NCI-H748 (cell line): ENCODE measurements at regions not wholly inside any gene's neighbourhood (a gene's known extent, or its start where the extent isn't known, plus 50 kb on each side); places are given as distances from the start of the nearest gene placed in this dataset.

ENCODE experiments used
- DNase-seq: peaks from one replicate; lab custom pipeline; 2025; ENCODE audit not compliant: unreplicated experiment; lab: John Stamatoyannopoulos, UW

DNA sequence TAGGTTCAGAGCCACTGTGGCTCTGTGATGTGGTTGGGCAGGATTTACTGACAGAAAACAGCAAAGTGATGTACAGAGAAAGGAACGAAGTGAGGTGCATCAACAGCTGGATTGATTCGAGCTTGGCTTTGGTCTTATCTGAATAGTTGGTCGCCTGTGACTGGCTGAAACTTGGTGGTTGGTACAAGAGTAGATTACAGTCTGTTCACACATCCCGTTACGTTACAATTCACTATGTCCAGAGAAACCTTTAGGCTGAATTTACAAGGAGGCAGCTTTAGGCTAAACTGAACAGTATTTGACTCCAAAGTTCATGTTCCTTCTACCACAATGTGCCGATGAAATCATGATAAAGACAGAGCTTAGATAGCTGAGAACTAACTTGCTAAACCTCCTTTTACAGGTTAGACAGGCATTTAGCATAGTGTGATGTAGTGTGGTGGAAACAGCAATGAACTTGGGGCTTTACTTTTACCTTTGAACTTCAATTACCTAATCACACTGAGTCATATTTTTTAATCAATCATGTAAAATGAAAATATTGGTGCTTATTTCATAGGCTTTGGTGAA lies 210.2 kb upstream of the PUM3 start:
- no peak for DNase-seq

DNA sequence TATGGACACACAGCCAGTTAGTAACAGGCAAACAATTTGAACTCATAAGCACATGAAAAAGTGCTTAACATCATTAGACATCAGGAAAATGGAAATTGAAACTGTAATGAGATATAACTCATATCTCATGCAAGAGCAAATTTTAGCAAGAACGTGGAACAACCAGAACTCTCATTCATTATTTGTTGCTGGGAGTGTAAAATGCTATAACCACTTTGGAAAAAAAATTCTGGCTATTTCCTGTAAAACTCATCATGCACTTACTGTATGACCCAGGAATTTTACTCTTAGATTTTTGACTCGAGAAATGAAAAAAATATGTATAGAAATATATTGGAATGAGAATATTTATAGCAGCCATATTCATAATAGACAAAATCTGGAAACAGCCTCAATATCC lies 205.7 kb upstream of the PUM3 start:
- no peak for DNase-seq

DNA sequence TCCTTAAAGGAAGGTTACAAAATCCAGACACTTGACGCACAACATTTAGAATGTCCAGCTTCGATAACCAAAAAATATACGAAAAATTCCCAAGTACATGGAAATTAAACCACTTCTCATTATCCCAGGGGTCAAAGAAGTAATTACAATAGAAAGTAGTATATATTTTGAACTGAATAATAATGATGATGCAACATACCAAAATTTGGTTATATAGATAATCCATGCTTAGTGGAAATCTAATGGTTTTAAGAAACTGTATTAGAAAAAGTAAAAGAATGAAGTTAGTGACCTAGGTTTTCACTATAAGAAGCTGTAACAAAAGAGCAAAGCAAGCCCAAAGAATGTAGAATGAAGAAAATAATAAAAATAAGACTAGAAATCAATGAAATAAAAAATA lies 204.0 kb upstream of the PUM3 start:
- DNase-seq: no peak

DNA sequence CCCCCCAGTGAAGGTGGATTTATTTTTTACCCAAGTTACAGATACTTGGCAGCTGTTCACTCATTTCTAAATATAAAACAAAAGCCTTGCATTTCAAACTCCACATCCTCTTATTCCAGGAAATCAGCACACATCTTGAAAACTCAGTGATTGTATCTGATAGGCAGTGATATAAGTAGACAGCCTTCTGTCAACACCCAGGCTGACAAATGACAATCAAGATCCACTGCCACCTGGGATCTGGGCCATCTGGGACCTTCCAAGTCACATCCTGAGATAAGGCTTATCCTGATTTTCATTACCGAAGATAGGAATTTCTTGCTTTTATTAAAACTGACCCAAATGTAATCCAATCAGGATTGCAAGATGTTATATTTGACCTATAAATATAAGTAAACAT lies 201.3 kb upstream of the PUM3 start:
- no peak for DNase-seq

DNA sequence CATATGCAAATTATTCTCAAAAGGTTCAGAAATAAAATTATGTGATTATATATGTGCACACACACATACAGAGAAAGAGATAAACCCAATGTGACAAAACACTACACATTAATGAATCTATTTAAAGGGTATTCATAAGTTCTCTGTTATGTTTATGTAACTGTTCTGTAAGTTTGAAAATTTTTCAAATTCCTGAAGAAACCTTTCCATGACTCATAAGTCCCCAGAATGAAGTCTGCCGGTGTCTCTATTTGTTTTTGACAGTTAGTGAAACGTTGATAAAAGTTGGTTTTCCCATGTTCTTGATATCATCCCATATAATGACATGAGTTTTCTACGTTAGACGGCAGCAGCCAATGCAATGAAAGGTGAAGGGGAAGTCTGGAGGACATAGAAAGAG lies 199.5 kb upstream of the PUM3 start:
- no peak for DNase-seq

DNA sequence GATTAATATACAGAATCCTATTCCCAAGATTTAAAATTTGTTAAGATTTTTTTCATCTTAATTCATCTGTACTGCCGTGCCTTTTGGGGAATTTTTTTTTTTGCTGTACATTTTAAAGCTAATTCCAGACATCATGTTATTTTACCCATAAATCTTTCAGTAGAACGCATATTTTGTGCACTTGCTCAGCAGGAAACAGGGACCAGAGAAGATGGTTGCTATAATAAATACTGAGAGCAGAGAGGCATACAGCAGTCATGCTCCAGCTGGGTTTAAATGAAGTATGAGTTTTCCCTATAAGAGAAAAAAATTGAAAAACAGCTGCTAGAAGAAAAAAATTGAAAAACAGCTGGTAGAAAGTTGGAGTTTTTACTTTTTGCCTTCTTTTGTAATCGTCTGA lies 196.9 kb upstream of the PUM3 start:
- DNase-seq: no peak

DNA sequence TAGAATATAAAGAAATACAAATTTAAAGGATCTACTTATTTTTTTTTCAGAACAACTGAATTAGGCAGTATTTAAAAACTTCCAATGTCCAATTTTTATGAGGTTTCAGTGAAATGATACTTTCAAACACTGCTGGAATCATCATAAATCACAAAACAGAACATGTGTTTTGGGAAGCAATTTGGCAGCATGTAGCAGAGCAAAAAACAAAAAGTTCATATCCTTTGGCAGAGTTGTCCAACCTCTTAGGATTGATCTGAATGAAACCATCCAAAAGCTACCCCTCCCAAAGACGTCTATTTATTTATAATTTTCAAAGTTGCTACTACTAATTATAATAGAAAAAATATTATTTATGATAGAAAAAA lies 192.4 kb upstream of the PUM3 start:
- no peak for DNase-seq

DNA sequence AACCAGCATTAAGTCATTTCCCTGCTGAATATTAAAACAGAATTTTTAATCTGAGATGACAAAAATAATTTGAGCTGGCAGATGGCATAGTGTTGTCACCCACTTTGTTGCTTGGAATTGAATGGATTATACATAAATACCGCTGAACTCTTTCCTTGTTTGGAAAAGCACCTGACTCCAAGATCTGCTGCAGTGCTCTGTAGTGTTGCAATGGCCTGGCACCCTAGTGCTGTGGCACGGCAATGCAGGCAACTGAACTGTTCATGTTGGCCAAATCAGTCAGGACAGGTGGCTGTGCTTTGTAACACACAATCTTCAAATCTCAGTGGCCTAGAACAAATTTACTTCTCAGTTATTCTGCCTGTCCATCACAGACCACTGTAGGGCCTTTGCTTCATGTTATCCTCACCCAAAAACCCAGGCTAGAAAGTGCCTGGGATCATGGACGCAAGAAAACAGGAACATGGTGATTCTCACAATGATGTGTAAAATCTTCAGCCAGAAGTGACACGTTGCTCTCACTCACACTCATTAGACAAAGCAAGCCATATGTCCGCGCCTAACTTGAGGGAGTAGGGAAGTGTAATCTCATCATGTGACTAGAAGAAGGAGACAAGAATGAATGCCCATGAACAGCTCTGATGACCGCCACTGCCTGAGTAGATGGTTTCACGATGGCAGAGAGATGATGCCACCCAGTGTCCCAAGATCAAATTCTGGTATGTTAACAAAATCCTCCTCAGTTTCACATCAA lies 191.9 kb upstream of the PUM3 start:
- DNase-seq: no peak

DNA sequence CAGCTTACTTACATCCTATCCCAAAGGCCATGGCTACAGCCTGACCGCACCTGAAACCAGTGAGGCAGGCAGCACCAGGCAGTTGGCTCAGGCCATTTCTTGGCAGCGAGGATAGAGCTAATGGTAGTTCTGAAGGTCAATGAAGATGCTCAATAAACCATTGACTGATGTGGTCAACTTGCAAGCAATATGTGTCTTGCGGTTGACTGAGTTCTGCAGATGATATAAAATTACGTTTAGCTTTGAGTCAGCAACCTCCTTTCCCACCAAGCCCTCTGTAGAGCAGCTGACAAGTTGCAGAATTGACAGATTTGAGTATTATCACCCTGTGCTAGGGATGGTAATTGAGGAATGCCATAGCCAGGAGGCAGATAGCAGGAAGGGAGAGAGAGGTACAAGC lies 189.0 kb upstream of the PUM3 start:
- no peak for DNase-seq

DNA sequence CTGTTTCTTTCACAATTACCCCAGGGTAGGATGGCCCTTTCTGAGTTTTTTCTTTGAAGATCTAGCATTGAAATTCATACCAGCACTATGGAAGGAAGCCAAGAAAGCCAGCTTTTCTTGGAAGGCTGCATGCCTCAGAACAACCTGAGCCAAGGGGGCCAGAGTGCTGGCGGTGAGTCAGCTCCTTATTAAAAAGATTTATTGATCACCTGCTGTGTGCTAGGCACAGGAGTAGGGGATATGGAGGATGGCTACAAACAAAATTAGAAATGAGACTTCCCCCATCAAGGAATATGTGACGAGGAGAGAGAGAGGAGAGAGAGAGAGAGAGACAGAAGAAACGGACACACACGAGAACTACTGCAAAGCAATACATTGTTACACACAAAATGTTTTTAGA lies 184.6 kb upstream of the PUM3 start:
- no peak for DNase-seq

DNA sequence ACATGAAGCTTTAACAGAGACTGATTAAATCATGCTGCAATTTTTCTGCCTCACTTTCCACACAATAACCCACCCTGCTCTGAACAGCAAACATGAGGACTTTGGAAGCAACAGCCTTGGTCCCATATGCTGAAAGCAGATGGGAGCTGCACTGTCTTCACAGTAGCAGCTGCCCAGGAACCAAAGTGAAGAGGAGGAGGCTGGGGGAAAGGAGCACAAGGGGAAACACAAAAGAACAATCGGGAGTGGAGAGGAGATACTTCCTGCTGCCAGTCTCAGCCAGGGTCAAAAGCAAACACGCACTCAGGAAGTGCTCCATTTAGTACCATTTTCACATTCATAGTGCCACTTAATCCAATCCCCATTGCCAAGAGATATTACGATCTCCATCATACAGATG lies 183.3 kb upstream of the PUM3 start:
- DNase-seq: peak; percentile 86

DNA sequence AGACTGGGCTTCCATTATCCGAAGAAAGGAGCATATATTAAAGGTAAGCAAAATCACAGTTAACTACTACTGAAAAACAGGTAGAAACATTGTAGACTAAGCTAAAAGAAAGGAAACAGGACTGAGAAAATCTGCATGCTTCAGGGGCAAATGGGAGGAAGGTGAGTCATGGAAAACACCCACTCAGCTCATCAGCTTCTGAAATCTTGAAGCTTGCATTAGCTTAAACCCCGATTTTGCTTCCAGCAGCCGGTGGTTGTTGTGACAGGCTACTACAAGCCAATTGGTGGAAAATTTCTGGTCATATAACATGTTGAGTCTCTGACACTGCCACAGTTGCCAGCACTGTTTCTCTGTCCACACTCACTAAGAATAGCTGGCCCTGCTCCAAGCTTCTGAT lies 179.6 kb upstream of the PUM3 start:
- DNase-seq: no peak

DNA sequence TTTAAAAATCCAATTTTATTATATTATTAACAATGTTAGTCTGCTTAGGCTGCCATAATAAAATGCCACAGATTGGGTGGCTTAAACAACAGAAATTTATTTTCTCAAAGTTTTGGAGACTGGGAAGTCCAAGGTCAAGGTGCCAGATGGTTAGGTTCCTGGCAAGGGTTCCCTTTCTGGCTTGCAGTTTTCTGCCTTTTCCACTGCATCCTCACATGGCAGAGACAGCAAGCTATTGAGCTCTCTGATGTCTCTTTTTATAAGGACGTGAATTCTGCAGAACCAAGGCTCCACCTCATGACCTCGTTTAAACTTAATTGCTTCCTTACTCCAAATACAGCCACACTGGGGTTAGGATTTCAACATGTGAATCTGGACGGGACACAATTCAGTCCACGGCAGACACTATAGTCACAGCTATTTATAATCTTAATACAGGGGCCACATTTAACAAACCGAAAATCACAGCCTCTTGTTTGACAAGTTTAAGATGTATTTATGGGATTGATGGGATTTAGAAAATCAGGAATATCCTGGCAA lies 174.9 kb upstream of the PUM3 start:
- DNase-seq: peak; percentile 31

DNA sequence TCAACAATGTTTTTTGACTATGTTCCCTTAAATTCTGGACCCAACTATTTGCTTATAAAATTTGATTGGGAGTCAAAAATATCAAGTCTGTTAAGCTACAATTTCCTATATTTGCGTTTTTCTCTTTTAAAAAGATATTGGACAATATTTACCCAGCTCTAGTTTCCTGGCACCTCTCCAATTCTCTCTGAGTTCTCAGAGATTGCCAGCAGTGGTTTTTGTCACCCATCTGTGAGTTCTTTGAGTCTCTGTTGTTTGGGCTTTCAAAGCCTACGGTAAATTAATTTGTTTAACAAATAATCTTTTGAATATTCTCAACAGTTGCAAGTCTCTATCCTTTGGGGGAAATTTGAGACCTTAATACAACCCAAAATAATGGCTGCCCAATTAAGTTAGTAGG lies 174.2 kb upstream of the PUM3 start:
- peak; percentile 87 for DNase-seq

DNA sequence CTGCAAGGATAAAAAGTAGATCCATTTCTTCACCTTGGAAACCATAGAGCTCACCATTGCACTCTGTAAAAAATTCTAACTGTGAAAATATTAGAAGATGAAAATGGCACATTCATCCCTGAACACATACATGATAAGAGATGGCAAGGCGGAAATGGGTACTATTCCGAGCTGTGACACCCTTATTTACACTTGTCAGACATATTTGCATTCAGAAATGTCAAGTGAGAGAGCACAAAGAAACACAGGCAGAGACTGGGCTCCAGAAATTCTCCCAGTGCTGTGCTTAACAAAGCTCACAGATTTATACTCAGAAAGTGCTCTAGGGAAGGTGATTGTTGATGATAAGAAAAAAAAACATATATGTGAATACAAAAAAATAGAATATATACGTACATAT lies 170.3 kb upstream of the PUM3 start:
- DNase-seq: peak; percentile 15

DNA sequence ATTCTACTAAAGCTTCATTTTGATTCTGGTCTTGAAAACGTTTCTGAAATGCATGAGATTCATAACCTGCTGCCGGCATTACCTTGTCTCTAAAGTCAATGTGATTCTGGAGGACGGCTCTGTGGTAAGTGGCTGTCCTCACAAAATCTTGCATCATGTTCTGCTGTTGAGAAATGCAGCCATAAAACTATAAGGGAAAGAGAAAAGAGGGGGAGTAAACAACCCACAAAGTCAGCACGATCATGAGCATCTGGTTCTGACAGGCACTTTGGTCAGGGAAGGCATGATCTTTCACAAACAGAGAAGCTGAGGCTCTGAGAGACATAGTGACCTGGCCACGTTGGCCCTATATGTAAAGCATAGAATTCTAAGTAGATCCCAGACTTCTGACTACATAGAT lies 168.9 kb upstream of the PUM3 start:
- no peak for DNase-seq

DNA sequence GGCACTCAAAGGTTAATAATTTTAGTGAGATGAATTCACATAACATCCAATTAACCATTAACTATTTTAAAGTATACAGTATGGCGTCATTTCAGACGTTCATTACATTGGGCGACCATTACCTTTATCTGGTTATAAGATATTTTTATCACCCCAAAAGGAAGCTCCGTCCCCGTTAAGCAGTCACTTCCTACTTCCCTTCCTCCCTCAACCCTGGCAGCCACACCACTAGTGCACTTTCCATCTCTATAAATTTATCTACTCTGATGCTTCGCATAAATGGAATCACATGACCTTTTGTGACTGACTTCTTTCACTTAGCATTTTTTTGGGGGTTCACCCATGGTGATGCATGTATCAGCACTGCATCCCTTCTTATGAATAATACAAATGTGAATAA lies 168.3 kb upstream of the PUM3 start:
- DNase-seq: no peak

DNA sequence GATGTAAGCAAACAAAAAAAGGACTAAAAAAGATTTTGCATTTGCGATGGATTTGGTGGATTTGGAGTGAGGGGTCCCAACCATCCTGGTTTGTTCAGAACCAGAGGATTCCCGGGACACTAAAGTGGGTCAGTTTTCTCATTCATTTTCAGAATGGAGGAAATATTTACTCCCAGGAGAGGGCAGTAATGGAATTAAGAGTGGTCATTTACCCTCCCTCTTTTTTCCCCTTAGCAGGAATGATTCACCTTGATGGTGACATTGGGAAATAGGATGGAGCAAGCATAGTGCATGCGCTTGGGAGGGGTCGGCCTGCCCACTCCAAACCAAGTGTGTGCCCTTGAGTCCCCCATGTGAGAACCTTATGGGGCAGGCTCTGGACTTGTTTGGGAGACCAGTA lies 164.2 kb upstream of the PUM3 start:
- peak; percentile 20 for DNase-seq

DNA sequence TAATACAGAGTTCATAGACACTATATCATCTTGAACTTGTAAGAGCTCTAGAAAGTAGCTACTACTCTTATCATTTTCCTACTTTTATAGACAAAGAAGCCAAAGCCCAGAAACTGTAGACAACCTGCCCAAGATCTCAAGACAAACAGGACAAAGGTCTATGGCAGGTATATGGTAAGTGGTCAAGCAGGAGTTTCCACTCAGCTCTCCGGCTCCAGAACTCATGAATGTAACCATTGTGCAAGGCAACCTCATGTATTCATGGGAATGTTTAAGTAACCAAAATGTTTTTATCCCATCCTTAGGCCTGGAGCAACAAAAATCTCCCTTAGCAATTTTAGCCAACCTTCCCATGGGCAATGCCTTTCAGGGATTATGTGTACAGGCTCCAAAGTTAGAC lies 163.4 kb upstream of the PUM3 start:
- DNase-seq: no peak

DNA sequence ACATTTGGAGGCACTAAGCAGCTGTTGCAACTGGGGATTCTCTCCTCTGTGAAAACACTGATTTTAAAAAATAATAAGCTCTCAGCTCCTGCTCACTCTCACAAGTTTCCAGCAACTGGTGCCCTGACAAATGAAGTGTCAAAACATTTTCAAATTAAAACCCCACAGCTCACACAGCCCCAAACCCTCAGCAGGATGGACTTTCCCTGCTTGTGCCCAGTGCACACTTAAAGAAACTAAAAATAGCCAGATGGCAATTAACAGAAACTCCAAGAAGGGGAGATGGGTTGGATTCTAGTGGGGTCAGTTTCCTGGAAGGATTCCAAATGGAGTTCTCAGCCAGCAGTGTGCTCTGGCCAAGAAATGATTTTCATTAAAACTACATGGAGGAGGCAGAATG lies 163.0 kb upstream of the PUM3 start:
- no peak for DNase-seq

DNA sequence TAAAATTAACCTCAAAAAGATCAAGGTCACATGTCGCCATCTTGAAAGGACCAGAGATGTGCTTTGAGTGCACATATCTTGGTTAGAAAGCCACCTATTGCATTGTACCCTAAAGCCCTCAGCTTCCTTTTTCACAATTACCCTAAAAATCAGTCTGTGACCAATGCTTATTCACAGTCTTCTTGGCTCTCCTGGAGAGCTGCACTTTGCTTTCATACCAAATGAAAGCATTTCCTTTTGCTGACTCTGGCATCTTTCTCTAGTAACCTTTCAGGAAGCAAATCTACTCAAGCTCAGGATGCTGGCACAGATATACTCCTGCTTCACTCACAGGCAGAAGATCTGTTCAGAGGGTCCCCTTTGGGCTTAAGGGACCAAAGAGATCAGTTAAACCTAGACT lies 160.7 kb upstream of the PUM3 start:
- DNase-seq: no peak

DNA sequence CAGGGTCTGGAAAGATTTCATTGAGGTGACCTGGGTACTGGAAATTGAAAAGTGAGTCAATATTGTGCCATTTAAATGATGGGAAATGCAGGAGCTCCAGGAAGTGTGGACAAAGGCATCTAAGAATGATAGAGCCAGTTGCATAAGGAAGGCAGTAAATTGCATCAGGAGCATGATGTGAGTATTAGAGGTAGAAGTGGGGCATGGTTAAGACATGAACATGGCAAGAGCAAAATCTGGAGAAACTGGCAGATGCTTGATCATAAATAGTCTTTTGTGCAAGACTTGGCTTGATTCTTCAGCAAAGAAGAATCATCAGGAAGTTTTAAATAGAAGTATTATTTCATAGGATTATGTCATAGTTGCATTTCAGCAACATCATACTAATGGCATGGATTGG lies 157.4 kb upstream of the PUM3 start:
- DNase-seq: no peak

DNA sequence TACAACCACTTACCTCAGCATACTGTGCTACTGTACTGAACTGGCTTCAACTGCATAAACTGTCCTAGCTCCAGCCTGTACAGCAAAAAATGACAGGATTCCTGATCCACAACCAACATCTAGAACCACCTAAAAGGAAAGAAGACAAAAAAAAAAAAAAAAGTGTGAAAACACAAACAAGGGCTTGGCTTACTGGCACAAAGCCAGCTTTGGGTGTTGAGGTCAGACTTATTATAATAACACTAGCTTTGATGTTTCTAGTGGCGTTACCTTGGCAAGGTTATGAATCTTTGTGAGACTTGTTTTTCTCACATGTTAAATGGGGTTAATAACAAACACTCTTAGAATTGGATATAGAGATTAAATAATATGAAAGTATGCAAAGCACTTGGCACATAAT lies 148.5 kb upstream of the PUM3 start:
- peak; percentile 69 for DNase-seq
